Esophagus mucosa (tissue), 1 donor: ENCODE measurements at regions not wholly inside any gene's neighbourhood (a gene's known extent, or its start where the extent isn't known, plus 50 kb on each side); places are given as distances from the start of the nearest gene placed in this dataset.
A peak's percentile ranks its signal among the peaks of the same experiment; 100 is the strongest.

ENCODE experiments used
- ATAC-seq: fragments of 200-7000 bp; cut with Tn5 transposase; one replicate; pipeline ENCODE4 v1.9.1; 2020
- donor health status: DM: yes; HTN: yes; CAD: no.

- ATAC-seq: no peak
These were observed 410.4 kb upstream of the NPVF start for GRCh38 chr7:25638590-25639244.

GRCh38 chr7:25642849-25643248, 414.6 kb upstream of the NPVF start:
- ATAC-seq: peak; percentile 50

- no peak for ATAC-seq
These were observed 415.0 kb upstream of the NPVF start for GRCh38 chr7:25643286-25643685.

- ATAC-seq: no peak
These were observed 415.6 kb upstream of the NPVF start for GRCh38 chr7:25643770-25644394.

- ATAC-seq: no peak
These were observed 418.6 kb upstream of the NPVF start for GRCh38 chr7:25646726-25647413.

GRCh38 chr7:25647872-25648271, 419.6 kb upstream of the NPVF start:
- ATAC-seq: no peak

- ATAC-seq: no peak
These were observed 424.1 kb upstream of the NPVF start for GRCh38 chr7:25652366-25652765.

GRCh38 chr7:25653384-25653783, 425.1 kb upstream of the NPVF start:
- ATAC-seq: no peak

- ATAC-seq: no peak
These were observed 427.8 kb upstream of the NPVF start for GRCh38 chr7:25656071-25656470.

GRCh38 chr7:25656581-25657026, 428.3 kb upstream of the NPVF start:
- ATAC-seq: no peak

GRCh38 chr7:25658375-25658774, 430.1 kb upstream of the NPVF start:
- ATAC-seq: no peak

GRCh38 chr7:25659841-25660240, 431.6 kb upstream of the NPVF start:
- ATAC-seq: no peak

GRCh38 chr7:25662841-25663800, 434.8 kb upstream of the NPVF start:
- no peak for ATAC-seq

GRCh38 chr7:25663877-25664276, 435.6 kb upstream of the NPVF start:
- ATAC-seq: no peak

GRCh38 chr7:25664593-25664992, 436.3 kb upstream of the NPVF start:
- no peak for ATAC-seq

- no peak for ATAC-seq
These were observed 437.1 kb upstream of the NPVF start for GRCh38 chr7:25665374-25665773.

- ATAC-seq: no peak
These were observed 437.8 kb upstream of the NPVF start for GRCh38 chr7:25665903-25666670.

- no peak for ATAC-seq
These were observed 438.4 kb upstream of the NPVF start for GRCh38 chr7:25666671-25667060.

- no peak for ATAC-seq
These were observed 441.0 kb upstream of the NPVF start for GRCh38 chr7:25669281-25669781.

- peak; percentile 32 for ATAC-seq
These were observed 441.9 kb upstream of the NPVF start for GRCh38 chr7:25669961-25670841.

GRCh38 chr7:25671111-25671510, 442.8 kb upstream of the NPVF start:
- no peak for ATAC-seq
